ENCODE measurements at regions not wholly inside any gene's neighbourhood (a gene's known extent, or its start where the extent isn't known, plus 50 kb on each side); places are given as distances from the start of the nearest gene placed in this dataset.

GRCh38 chr6:79353226-79353625, 118.7 kb upstream of the HMGN3 start:
- no peak for DNase-seq (ENCODE audit: low read depth, low spot score)
- no peaks in the 10 kb centered on the region for H3K27me3 ChIP-seq (ENCODE audit: insufficient read depth, low read length)
- no TSS peak for BruUV-seq (replicated peaks)
- H3K79me2 ChIP-seq (ENCODE audit: insufficient read depth, low read length), result no peaks in the 10 kb centered on the region
- no peak for ATAC-seq
- no peak overlapping the region for H2AFZ ChIP-seq (ENCODE audit: low read depth, low read length, poor library complexity, severe bottlenecking)
- no peaks in the 10 kb centered on the region for H4K20me1 ChIP-seq (ENCODE audit: insufficient read depth)
- TF ChIP-seq MAX (IDR thresholded peaks at IDR 0.05) (no peak), JUND (IDR thresholded peaks at IDR 0.05) (no peak), TCF7L2 (IDR thresholded peaks at IDR 0.05; ENCODE audit: borderline replicate concordance, extremely low read depth, insufficient read depth, insufficient read length) (no peak), ELF1 (IDR thresholded peaks at IDR 0.05; ENCODE audit: borderline replicate concordance, low read depth) (no peak), REST (IDR thresholded peaks at IDR 0.05; ENCODE audit: low read depth) (no peak), POLR2AphosphoS5 (IDR thresholded peaks at IDR 0.05; ENCODE audit: low read depth, low read length) (no peak), FOSL1 (IDR thresholded peaks at IDR 0.05; ENCODE audit: low read depth) (no peak), RAD21 (IDR thresholded peaks at IDR 0.05; ENCODE audit: low read depth) (no peak), EZH2phosphoT487 (IDR thresholded peaks at IDR 0.05; ENCODE audit: borderline replicate concordance) (no peak)
- RAD21 ChIA-PET (ENCODE audit: low non-redundant PET in 1 of 2, low total read pairs in 2 of 2, uncharacterized antibody in 2 of 2, unreplicated experiment in 2 of 2), result no interaction called here
- H3K4me1 ChIP-seq (ENCODE audit: control insufficient read depth in 1 of 2, insufficient read depth in 2 of 2, low read length in 2 of 2), result no peaks in the 10 kb centered on the region
- POLR2A ChIA-PET, result no interaction called here
- H3K4me2 ChIP-seq (ENCODE audit: low read length), result no peak overlapping the region
- no peak overlapping the region for H3K4me3 ChIP-seq (replicated peaks in 1 of 2; ENCODE audit: low read depth in 1 of 2, low read length in 2 of 2)
- CTCF ChIA-PET, result no interaction called here
- intact Hi-C loops (cut with micrococcal nuclease), result no loop called here
- H3K9me3 ChIP-seq (ENCODE audit: control insufficient read depth in 1 of 2, insufficient read depth in 1 of 2, low read depth in 1 of 2, low read length in 2 of 2), result no peaks in the 10 kb centered on the region
- 0 out of 2 replicates have a peak, but pooled peaks cover 3% of the 10 kb centered on the region for H3K9me2 ChIP-seq (ENCODE audit: insufficient read depth)
- no peak overlapping the region for H3K27ac ChIP-seq (ENCODE audit: low read depth, low read length)
- H3K36me3 ChIP-seq (ENCODE audit: control insufficient read depth in 1 of 2, insufficient read depth in 2 of 2, low read length in 2 of 2), result no peaks in the 10 kb centered on the region
- no peak overlapping the region for H3K9ac ChIP-seq (ENCODE audit: low read length)
